Amniotic epithelial cell (primary cell): ENCODE measurements at regions not wholly inside any gene's neighbourhood (a gene's known extent, or its start where the extent isn't known, plus 50 kb on each side); places are given as distances from the start of the nearest gene placed in this dataset.
"Not testable (repeated sequence)": the region's sequence is repeated elsewhere in the genome, so short reads cannot be mapped to it uniquely, and the experiment has no call there.

Experiments used
- DNase-seq: peaks from one replicate; pipeline ENCODE4 v3.0.0-alpha.2; 2010; ENCODE audit warnings: low read depth

- no peak for DNase-seq
Observed at GRCh38 chr7:10471280-10472058, 502.2 kb upstream of the PHF14 start.

DNA sequence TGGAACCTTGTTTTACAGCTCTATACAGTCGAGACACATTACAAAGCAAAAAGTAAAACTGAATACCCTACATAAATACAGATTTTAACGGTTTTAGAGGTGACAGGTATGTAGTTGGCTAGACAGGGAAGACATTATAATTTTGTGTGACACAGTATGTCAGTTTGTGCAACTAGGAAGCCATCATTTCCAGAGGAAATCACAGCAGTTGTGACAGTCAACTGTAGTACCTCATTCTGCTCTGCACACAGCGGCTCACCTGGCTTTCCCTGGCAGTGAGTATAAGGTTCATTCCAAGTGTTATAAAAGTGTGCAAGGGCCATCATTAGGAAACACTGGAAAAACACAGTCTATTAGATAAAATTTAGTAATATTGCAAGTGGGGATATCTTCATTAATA is 501.6 kb upstream of the PHF14 start:
- no peak for DNase-seq

DNA sequence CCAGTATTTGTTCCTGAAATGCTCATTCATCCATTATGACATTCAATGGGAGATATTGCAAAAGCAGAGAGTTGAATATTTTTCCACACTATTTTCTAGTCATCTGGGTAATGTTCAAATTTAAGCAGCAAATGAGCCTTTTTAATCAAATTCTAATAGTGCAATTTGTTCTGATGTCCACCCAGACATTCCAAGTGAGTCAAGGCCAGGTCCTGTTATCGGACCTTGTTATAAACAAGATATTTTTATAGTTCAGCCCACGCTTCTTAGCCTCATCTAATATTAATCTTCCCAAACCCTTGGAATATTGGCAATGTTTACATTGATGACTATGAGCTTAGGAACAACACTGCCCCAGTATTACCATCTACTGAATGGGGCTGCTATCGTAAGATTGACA is 500.1 kb upstream of the PHF14 start:
- DNase-seq: peak; percentile 51

DNA sequence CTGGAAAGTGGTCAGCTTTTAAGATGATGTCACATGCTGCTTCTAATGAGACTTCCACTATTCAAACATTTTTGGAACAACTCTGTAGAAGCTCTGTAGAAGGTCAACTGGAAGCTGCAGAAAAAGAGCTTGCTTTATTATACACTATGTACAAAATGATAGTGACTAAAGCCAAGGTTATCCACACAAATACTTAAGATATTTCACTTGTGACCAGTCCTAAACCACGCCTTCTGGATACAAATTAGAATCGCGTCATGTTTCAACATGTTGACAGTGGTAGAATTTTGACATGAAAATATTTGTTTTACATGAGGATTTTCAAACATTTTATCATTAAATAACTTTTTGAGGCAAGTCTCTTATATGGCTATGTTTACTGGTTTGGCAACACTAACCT is 499.6 kb upstream of the PHF14 start:
- DNase-seq: peak; percentile 81

DNA sequence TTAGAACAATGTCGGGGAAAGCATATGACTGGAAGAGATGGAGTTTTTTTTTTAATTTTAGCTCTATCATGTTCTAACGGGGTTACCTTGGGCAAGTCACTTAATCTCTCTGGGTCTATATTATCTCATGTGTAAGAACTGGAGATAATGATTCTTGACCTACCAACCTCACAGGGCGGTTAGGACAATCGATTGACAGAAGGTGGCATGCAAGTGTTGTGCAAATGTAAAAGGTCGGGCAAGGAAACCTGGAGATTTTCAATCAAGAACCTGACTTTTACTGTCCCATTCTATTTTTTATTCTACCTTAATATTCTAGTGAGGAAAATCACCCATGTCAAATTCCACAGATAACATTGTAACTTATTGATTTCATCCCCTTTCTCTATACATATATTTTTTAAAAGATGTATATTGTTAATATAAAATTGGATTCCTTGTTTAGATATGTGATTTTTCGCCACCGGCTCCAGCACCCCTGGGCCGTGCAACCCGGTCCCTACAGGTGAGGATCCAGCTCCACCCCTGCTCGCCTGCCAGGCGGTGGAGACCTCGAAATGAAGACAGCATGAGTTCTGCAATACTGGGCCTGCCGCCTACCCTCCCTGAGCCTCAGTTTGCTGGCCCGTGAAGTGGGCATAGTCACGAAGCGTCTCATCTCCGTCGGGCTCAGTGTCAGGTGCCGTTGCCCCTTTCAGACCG is 497.6 kb upstream of the PHF14 start:
- DNase-seq: no peak

DNA sequence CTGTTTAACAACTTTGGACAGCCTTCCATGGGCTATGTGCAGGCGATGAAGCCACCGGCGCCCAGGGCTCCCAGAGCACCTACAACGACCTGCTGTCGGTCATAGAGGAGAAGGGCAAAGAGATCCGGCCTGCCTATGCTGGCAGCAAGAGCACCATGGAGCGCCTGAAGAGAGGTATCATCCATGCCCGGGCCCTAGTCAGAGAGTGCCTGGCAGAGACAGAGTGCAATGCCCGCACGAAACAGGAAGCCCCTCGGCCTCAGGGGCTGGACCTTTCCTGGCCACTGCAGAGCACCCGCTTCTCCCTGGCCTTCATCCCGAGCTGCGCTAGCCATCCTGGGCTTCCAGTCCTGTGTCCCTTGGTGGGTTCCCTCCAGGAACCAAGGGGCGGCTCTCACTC is 497.0 kb upstream of the PHF14 start:
- DNase-seq: no peak

GRCh38 chr7:10483671-10484070 is 490.0 kb upstream of the PHF14 start:
- DNase-seq: peak; percentile 52

DNA sequence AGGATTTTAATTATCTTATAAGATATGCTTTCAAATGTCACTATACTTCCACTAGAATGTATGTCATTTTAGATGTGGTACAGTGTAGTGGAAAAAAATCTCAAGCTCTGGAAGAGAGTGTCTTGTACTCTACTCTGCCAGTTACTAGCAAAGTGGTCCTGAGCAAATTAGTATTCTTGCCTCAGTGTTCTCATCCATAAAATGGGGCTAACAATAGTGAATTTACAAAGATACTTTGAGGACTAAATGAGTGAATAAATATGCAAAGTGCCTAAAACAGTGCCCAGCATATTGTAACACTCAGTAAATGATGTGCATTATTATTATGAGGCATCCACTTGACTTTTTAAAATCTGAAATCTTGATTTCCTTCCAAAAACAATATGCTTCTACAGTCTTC is 488.9 kb upstream of the PHF14 start:
- DNase-seq: no peak

DNA sequence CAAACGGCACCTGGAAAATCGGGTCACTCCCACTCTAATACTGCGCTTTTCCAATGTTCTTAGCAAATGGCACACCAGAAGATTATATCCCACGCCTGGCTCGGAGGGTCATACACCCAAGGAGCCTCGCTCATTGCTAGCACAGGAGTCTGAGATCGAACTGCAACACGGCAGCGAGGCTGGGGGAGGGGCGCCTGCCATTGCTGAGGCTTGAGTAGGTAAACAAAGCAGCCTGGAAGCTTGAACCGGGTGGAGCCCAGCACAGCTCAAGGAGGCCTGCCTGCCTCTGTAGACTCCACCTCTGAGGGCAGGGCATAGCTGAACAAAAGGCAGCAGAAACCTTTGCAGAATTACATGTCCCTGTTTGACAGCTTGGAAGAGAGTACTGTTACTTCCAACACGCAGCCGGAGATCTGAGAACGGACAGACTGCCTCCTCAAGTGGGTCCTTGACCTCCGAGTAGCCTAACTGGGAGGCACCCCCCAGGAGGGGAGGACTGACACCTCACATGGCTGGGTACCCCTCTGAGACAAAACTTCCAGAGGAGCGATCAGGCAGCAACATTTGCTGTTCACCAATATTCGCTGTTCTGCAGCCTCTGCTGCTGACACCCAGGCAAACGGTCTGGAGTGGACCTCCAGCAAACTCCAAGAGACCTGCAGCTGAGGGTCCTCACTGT is 472.3 kb upstream of the PHF14 start:
- DNase-seq: not testable (repeated sequence)

GRCh38 chr7:10507032-10507431 is 466.6 kb upstream of the PHF14 start:
- DNase-seq: no peak

DNA sequence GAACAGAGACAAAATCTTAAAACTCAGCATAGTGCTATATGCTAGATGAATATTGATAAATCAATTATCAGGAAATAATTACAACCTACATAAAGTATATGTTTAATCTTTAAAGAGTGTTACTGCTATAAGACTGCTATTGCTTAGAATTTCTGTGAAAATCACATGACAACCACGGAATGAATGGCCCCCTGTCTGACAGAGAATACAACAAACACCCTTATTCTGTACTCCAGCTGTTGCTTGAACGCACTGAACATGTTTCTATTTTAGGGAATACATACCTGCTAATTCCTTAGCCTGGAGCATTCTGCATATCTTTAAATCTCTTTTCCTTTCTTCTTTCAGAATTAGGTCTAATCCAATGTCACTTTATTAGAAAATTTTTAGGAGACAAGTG is 452.4 kb upstream of the PHF14 start:
- DNase-seq: no peak

DNA sequence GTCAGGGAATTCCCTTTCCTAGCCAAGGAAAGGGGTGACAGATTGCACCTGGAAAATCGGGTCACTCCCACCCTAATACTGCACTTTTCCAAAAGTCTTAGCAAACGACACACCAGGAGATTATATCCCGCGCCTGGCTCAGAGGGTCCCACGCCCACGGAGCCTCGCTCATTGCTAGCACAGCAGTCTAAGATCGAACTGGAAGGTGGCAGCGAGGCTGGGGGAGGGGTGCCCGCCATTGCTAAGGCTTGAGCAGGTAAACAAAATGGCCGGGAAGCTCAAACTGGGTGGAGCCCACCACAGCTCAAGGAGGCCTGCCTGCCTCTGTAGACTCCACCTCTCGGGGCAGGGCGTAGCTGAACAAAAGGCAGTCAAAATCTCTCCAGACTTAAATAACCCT is 440.2 kb upstream of the PHF14 start:
- DNase-seq: not testable (repeated sequence)

DNA sequence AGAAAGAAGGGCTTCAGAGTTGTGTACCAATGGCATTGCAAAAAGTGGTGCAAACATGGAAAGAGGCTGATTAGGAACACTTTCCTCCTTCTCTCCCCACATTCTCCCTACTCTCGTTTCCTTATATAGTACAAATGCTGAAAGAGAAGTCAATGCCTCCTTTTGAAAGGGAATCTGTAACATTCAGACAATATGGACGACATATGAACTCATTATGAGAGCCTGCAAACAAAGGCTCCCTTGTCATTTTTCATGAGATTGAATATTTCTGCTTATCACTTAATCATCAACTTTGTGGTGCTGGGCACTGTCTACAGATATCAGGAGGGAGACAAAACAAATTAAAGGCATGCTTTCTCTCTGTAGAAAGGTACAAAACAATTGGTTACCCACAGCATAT is 437.1 kb upstream of the PHF14 start:
- no peak for DNase-seq

DNA sequence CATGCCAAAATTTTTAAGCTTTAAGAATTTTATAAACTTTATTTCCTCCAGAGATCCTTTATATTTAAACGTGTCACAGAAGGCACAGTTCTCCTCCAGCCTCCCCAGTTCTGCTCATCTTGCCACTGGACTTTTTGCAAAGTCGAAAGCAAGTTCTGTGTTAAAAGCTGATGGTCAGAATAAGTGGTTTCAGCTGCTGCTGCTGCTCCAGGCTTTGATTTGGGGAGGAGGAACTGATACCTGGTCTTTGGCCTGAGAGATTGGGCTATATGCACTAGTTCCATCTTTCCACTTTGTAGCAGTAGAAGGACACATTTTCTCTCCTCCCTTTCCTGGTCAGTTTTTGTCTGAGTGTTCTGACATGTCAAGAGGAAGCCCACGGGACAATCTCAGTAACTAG is 435.9 kb upstream of the PHF14 start:
- DNase-seq: no peak

- no peak for DNase-seq
Observed at GRCh38 chr7:10557375-10557774, 416.3 kb upstream of the PHF14 start.

DNA sequence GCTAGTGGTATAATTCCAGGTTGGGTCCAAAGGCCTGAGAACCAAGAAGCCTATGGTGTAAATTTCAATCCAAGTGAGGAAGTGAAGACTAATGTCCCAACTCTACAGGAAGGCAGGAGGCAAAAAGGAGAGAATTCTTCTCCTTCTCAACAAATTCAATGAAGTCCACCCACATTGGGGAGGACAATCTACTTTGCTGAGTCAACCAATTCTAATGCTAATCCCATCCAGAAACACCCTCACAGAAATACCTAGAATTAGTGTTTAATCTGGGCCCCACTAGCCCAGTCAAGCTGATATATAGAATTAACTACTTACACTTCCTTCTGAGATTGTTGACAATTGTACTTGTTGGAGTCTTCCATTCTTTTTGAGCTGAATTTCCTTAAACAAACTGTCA is 413.2 kb upstream of the PHF14 start:
- no peak for DNase-seq

DNA sequence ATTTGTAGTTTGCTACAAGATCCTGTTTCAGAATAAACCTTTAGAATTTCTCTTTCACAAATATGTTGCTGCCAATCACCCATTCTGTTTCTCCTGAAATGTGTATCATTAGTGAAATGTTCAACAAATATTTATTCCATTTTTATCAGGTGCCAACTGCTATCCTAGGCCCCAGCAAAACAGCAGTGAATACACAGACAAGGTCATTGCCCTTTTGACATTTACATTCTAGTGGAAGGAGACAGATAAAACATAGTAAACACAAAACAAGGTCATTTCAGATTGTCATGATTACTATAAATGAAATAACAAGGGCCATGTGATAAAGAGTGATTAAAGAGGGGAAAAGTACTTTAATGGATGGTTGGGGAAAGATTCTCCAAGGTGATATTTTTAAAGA is 404.8 kb upstream of the PHF14 start:
- DNase-seq: no peak

DNA sequence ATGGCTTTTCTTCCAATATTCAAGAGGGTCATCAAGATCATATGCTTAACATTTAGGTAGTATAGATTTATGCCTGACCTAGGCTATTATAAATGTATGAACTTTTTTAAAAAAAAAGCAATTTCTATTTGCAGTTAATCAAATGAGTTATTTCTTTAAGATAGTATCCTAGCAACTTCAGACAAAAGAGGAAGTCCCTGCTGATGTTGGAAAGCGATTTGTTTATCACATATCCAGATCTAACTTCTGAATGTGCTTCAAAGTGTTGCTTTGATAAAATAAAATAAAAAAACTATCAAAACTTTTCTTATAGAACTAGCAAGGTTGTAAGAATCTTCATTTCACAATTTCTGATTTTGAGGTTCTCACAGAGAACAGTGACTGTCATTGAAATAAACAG is 401.9 kb upstream of the PHF14 start:
- DNase-seq: no peak

- DNase-seq: no peak
Observed at GRCh38 chr7:10577866-10578374, 395.8 kb upstream of the PHF14 start.

GRCh38 chr7:10579561-10579960 is 394.1 kb upstream of the PHF14 start:
- DNase-seq: no peak

DNA sequence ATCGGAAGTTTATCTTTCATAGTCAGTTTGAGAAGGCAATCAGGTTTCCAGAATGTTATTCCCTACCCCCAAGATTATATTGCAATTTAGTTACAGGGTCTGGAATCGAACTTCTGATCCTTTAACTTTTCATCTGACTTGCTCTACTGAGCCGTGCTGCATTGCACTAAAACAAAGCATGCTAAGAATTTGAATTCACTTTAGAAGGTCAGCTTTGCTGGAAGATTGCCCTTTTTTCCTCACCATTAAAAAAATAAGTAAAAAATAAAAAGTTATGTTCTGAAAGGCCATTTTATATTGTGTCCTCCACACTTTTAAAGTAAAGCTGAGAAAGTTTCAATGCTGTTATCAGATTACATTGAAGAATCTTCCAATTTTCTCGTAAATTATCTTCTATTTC is 388.8 kb upstream of the PHF14 start:
- DNase-seq: no peak

DNA sequence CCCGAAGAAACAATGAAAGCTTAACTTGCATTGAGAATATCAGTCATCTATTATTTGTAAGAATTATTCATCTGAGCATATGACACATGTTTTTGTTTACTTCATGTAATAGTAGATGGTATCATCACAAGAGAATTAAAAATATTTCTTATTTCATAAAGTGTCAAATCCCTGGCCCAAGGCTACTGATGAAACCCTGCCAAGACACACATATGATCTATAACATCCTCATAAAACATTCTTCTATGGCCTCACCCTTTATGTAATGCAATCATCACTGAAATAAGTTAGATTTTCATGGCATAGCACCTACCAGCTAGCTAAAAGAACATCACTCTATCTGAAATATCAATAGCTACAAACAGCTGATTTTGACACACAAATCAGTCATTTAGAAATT is 385.6 kb upstream of the PHF14 start:
- DNase-seq: no peak

DNA sequence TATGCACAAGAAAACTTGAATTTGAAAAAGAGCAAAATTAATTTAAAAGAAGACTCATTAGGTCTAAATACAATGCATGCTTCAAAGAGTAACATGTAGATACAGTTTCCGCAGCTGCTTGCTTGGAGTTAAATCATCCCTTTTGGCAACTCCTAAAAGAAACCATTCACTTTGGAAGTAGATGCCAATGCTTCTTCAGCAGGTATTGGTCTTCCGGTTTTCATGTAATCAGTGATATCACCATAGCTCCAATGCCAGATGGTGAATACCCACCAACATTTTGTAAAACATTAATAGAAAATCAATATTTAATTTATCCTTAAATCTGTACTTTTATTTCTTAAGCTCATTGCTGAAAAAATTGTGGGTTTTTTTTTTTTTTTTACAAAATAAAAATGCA is 381.1 kb upstream of the PHF14 start:
- no peak for DNase-seq
